Left lung (tissue), 4 donors: ENCODE measurements at regions not wholly inside any gene's neighbourhood (a gene's known extent, or its start where the extent isn't known, plus 50 kb on each side); places are given as distances from the start of the nearest gene placed in this dataset.
"Not testable (repeated sequence)": the region's sequence is repeated elsewhere in the genome, so short reads cannot be mapped to it uniquely, and the experiment has no call there.

Source experiments
- ATAC-seq: fragments of 200-7000 bp; cut with Tn5 transposase; one replicate; pipeline ENCODE4 v1.9.1; 2020; ENCODE audit warnings: moderate library complexity
- DNase-seq, 4 donors: peaks; one replicate each; pipeline ENCODE4 v3.0.0-alpha.2; 2013 to 2020
- H3K27ac ChIP-seq, 2 donors: fragments of 200-600 bp; sonication (generic) in 1 of 2; one replicate each; pipeline versions ENCODE4 v1.5.0 to v1.8.0; 2020 to 2021
- H3K27me3 ChIP-seq, 2 donors: fragments of 200-600 bp; sonication (generic) in 1 of 2; one replicate each; pipeline versions ENCODE4 v1.5.0 to v1.8.0; 2020 to 2021
- H3K36me3 ChIP-seq, 2 donors: fragments of 200-600 bp; sonication (generic) in 1 of 2; one replicate each; pipeline versions ENCODE4 v1.5.0 to v1.8.0; 2020 to 2021
- H3K4me1 ChIP-seq, 2 donors: fragments of 200-600 bp; one replicate each; pipeline ENCODE4 v1.8.0; 2021
- H3K4me3 ChIP-seq, 2 donors: fragments of 200-600 bp; sonication (generic) in 1 of 2; one replicate each; pipeline versions ENCODE4 v1.5.0 to v1.8.0; 2020 to 2021; ENCODE audit warnings: mild to moderate bottlenecking in 1 of 2
- H3K9me3 ChIP-seq, 2 donors: fragments of 200-600 bp; sonication (generic) in 1 of 2; one replicate each; pipeline versions ENCODE4 v1.5.0 to v1.8.0; 2020 to 2021
- intact Hi-C, 2 donors: fragments of 100-400 bp; cut with DNase I; formaldehyde crosslinking; loops; one replicate each; pipeline versions ENCODE4 v1.11.2 to v1.14.2; 2022
- TF ChIP-seq, protein P1 (sequence below), 2 donors: fragments of 200-600 bp; sonication (generic) in 1 of 2; IDR thresholded peaks; one replicate each; pipeline versions ENCODE4 v1.5.0 to v1.8.0; 2021; ENCODE audit warnings: antibody characterized with exemption in 2 of 2
- donor health status: DM: no; HTN: yes; CAD: no.
- donor health status: DM: no; HTN: no; CAD: no.

DNA sequence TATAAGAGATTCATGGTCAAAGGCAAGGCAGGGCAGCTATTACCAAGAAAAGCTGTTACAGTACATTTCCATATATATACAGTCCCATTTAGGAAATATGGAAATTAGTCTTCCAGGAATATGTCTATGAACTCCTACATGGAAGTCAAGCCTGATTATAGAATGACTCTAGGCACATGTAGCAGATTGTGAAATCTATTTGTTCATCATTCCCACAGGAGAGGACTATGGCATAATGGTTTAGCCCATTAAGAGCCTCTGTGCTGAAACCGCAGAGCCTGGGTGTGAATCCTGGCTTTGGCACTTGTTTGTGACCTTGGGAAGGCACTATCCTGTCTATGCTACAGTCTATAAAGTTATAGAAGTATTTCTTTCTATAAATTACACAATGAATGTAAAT, 764.8 kb downstream of the RAPGEF2 start:
- no peak for DNase-seq
- Histone ChIP-seq H3K9me3 (no peaks in the 10 kb centered on the region), H3K27ac (no peak overlapping the region), H3K4me3 (no peak overlapping the region), H3K27me3 (no peaks in the 10 kb centered on the region), H3K4me1 (no peaks in the 10 kb centered on the region), H3K36me3 (no peaks in the 10 kb centered on the region)
- intact Hi-C loops, result no loop called here
- ATAC-seq, result no peak
- TF ChIP-seq, protein P1, sequence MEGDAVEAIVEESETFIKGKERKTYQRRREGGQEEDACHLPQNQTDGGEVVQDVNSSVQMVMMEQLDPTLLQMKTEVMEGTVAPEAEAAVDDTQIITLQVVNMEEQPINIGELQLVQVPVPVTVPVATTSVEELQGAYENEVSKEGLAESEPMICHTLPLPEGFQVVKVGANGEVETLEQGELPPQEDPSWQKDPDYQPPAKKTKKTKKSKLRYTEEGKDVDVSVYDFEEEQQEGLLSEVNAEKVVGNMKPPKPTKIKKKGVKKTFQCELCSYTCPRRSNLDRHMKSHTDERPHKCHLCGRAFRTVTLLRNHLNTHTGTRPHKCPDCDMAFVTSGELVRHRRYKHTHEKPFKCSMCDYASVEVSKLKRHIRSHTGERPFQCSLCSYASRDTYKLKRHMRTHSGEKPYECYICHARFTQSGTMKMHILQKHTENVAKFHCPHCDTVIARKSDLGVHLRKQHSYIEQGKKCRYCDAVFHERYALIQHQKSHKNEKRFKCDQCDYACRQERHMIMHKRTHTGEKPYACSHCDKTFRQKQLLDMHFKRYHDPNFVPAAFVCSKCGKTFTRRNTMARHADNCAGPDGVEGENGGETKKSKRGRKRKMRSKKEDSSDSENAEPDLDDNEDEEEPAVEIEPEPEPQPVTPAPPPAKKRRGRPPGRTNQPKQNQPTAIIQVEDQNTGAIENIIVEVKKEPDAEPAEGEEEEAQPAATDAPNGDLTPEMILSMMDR (IDR thresholded peaks at IDR 0.05), result no peak

DNA sequence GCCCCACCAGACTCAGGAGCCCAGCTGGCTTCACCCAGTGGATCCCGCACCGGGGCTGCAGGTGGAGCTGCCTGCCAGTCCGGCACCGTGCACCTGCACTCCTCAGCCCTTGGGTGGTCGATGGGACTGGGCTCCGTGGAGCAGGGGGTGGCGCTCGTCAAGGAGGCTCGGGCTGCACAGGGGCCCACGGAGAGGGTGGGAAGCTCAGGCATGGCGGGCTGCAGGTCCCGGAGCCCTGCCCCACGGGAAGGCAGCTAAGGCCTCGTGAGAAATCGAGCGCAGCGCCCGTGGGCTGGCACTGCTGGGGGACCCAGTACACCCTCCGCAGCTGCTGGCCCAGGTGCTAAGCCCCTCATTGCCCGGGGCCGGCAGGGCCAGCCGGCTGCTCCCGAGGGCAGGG, 766.1 kb downstream of the RAPGEF2 start:
- intact Hi-C loops, result not testable (repeated sequence)
- peak in 1 of 4 donors; percentile 49 for DNase-seq

DNA sequence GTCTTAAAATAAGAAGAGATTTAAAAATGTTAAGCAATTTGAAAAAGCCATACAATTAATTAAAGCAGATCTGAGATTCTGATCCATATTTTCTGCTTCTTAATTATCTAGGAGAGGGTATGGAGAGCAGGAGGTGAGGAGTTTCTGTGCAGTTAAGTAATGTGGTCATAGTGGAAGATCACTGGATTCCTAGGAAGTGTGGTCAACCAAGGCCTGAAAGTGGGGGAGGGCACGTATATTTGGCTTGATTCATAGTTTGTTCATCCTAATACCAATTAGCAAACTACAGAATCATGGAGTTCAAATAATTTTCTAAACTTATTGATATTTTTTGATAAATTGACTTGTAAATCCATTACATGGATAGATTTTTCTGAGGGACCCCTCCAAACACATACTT, 768.3 kb downstream of the RAPGEF2 start:
- TF ChIP-seq, protein P1 (IDR thresholded peaks at IDR 0.05), result no peak
- intact Hi-C loops, result no loop called here
- DNase-seq (no peak), ATAC-seq (no peak)
- Histone ChIP-seq H3K9me3 (peaks cover 0 to 5% of the 10 kb centered on the region in 2 donors), H3K4me1 (no peaks in the 10 kb centered on the region), H3K27me3 (no peaks in the 10 kb centered on the region), H3K27ac (no peak overlapping the region), H3K4me3 (no peak overlapping the region), H3K36me3 (no peaks in the 10 kb centered on the region)

More for the DNA sequence above, 766.1 kb downstream of the RAPGEF2 start:
- H3K27ac ChIP-seq, ATAC-seq, H3K27me3 ChIP-seq, H3K4me1 ChIP-seq, H3K36me3 ChIP-seq, H3K4me3 ChIP-seq, H3K9me3 ChIP-seq: not testable (repeated sequence)

DNA sequence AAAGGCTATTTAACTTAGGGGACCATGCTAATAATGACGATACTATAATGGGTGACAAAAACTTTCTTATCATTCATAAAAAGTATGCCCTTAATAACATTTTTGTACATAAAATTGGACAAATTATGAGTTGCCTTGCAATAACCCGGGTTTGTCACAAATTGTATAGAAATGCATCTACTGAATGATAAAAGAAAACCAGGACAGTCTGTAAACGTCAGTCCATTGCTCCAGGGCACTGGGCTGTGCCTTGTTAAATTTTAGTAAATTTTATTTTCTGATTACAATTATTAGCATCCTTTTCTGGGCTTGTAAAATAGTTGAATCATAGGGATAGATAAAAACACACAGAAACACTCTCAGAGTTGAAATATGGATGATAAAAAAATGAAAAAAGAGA, 778.3 kb downstream of the RAPGEF2 start:
- intact Hi-C loops, result no loop called here
- TF ChIP-seq, protein P1 (IDR thresholded peaks at IDR 0.05), result no peak
- Histone ChIP-seq H3K27ac (no peak overlapping the region), H3K4me1 (no peaks in the 10 kb centered on the region), H3K27me3 (no peaks in the 10 kb centered on the region), H3K4me3 (no peak overlapping the region), H3K36me3 (no peaks in the 10 kb centered on the region), H3K9me3 (no peaks in the 10 kb centered on the region)
- DNase-seq, result no peak
- ATAC-seq, result no peak

DNA sequence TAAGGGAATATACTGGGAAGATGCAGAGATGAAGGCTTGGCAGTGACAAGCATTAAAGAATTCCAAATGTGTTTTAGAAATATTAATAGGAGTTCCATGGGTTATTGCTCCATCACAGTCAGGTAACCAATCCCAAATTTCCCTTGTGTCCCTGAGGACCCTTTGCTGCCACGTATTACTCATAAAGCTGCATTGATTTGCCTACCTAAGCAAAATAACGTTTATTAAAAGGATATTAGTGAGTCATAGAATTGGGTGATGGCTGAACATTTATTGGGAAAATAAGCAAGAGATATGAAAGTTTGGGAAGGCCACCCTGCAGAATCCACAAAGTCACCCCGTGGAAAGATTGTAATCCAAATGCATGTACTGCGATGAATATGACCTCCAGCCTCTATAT, 782.1 kb downstream of the RAPGEF2 start:
- Histone ChIP-seq H3K4me1 (no peaks in the 10 kb centered on the region), H3K4me3 (no peak overlapping the region), H3K36me3 (no peaks in the 10 kb centered on the region), H3K9me3 (no peaks in the 10 kb centered on the region), H3K27me3 (no peaks in the 10 kb centered on the region), H3K27ac (no peak overlapping the region)
- DNase-seq (no peak), ATAC-seq (no peak)
- intact Hi-C loops, result no loop called here
- TF ChIP-seq, protein P1 (IDR thresholded peaks at IDR 0.05), result no peak

DNA sequence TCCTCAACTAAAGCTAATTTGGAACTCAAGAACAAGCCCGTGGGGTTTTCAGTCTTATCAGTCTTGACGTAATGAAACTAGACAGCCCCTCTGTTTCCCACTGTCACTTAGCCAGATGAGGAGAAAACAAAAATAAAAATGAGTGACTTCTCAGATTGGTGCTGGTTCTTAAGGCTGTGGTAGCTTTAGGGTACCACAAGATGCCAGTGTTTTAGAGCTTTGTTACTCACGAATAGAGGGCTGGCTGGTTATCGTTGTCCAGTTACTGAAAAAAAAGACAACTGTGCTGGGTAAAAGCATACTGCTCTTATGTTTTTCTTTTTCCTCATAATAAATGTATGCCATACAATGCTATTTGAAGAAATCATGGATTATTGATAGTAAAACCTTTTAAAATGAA, 796.7 kb downstream of the RAPGEF2 start:
- TF ChIP-seq, protein P1 (IDR thresholded peaks at IDR 0.05), result no peak
- Histone ChIP-seq H3K4me3 (no peak overlapping the region), H3K27ac (no peak overlapping the region), H3K36me3 (no peaks in the 10 kb centered on the region), H3K9me3 (peaks cover 0 to 4% of the 10 kb centered on the region in 2 donors), H3K27me3 (no peaks in the 10 kb centered on the region), H3K4me1 (no peaks in the 10 kb centered on the region)
- ATAC-seq, result no peak
- intact Hi-C loops, result no loop called here
- no peak for DNase-seq
